Smooth muscle cell (in vitro differentiated cells): ENCODE measurements at regions not wholly inside any gene's neighbourhood (a gene's known extent, or its start where the extent isn't known, plus 50 kb on each side); places are given as distances from the start of the nearest gene placed in this dataset.
"Not testable (repeated sequence)": the region's sequence is repeated elsewhere in the genome, so short reads cannot be mapped to it uniquely, and the experiment has no call there.

Source experiments
- DNase-seq: peaks from one replicate; lab custom pipeline; 2025; ENCODE audit not compliant: unreplicated experiment; lab: John Stamatoyannopoulos, UW
- H2AFZ ChIP-seq: fragments of 200-600 bp; sonication (generic); 2 replicates; pipeline ENCODE4 v1.6.0; 2016; ENCODE audit warnings: antibody characterized with exemption, low read depth, mild to moderate bottlenecking
- H3F3A ChIP-seq: fragments of 200-600 bp; sonication (generic); 2 replicates; pipeline ENCODE4 v1.6.0; 2017; ENCODE audit warnings: antibody characterized with exemption, low read depth
- H3K27ac ChIP-seq: fragments of 200-600 bp; sonication (generic); 2 replicates; pipeline ENCODE4 v1.5.1; 2016; ENCODE audit warnings: low read depth, mild to moderate bottlenecking
- H3K27me3 ChIP-seq: fragments of 200-600 bp; sonication (generic); 2 replicates; pipeline ENCODE4 v1.6.1; 2016; ENCODE audit warnings: low read depth, mild to moderate bottlenecking
- H3K36me3 ChIP-seq: fragments of 200-600 bp; sonication (generic); 2 replicates; pipeline ENCODE4 v1.5.1; 2016; ENCODE audit warnings: low read depth
- H3K4me1 ChIP-seq: fragments of 200-600 bp; sonication (generic); 2 replicates; pipeline ENCODE4 v1.5.1; 2016; ENCODE audit warnings: low read depth
- H3K4me2 ChIP-seq: fragments of 200-600 bp; sonication (generic); 2 replicates; pipeline ENCODE4 v1.6.0; 2016; ENCODE audit warnings: mild to moderate bottlenecking
- H3K4me3 ChIP-seq: fragments of 200-600 bp; sonication (generic); 2 replicates; pipeline ENCODE4 v1.5.1; 2016; ENCODE audit warnings: mild to moderate bottlenecking
- H3K79me2 ChIP-seq: fragments of 200-600 bp; sonication (generic); 2 replicates; pipeline ENCODE4 v1.6.0; 2016; ENCODE audit warnings: low read depth, mild to moderate bottlenecking
- H3K9ac ChIP-seq: fragments of 200-600 bp; sonication (generic); 2 replicates; pipeline ENCODE4 v1.6.0; 2016; ENCODE audit warnings: low read depth
- H3K9me3 ChIP-seq: fragments of 200-600 bp; sonication (generic); replicated peaks from 2 replicates; pipeline ENCODE4 v1.5.1; 2016; ENCODE audit warnings: low read depth
- H4K20me1 ChIP-seq: fragments of 200-600 bp; sonication (generic); 2 replicates; pipeline ENCODE4 v1.6.0; 2016; ENCODE audit warnings: low read depth
- WGBS: methylation state at CpG from one replicate; pipeline ENCODE4 v1.1.7; 2016; ENCODE audit warnings: low lambda C conversion rate; 5-methylcytosine and 5-hydroxymethylcytosine counted together
- TF ChIP-seq, protein P1 (sequence below): fragments of 200-600 bp; sonication (generic); IDR thresholded peaks from 2 replicates; pipeline ENCODE4 v1.5.1; 2017; ENCODE audit warnings: borderline replicate concordance, mild to moderate bottlenecking, antibody characterized with exemption; ENCODE audit not compliant: insufficient read depth, poor library complexity, severe bottlenecking

DNA sequence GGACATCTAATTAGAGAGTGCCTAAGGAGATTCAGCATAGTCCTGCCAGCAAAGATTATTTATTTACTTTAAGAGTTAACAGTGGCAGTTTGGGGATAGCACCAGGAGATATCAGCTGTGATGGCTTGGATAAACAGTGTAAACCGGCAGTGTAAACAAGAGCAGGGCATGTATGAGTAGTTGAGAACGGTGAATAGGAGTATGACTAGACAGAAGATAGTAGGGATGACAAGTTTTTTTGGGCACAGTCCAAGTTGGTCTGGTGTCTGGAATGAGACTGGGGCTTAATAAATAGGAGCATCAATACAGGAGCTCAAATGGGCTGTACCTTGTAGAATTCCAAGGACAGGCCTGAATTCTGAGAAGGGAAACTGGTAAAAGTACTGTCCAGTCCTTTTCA lies 123.0 kb upstream of the MDFIC2 start:
- not testable (repeated sequence) for H4K20me1 ChIP-seq, H3K27me3 ChIP-seq, H3K4me3 ChIP-seq, H3K9ac ChIP-seq, H3K9me3 ChIP-seq, H3K79me2 ChIP-seq, H3K4me2 ChIP-seq, H3K36me3 ChIP-seq, H3K4me1 ChIP-seq, DNase-seq, H3F3A ChIP-seq, H2AFZ ChIP-seq, H3K27ac ChIP-seq
- 23% methylated on average over 2 of the region's 2 CpGs for whole genome bisulfite sequencing

DNA sequence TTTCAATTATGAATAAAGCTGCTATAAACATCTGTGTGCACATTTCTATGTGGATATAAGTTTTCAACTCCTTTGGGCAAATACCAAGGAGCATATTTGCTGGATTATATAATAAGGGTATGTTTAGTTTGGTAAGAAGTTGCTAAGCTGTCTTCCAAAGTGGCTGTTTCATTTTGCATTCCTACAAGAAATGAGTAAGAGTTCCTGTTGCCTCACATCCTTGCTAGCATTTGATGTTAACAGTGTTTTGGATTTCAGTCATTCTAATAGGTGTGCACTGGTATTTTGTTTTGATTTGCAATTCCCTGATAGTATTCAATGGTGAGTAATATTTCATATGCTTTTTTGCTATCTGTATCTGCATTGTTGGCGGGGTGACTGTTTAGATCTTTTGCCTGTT lies 120.7 kb upstream of the MDFIC2 start:
- Histone ChIP-seq H3F3A (no peaks in the 10 kb centered on the region), H2AFZ (no peak overlapping the region), H3K27ac (peak overlapping the region; percentile 43), H3K4me3 (no peak overlapping the region), H3K4me2 (peak overlapping the region; percentile 19), H4K20me1 (no peaks in the 10 kb centered on the region), H3K27me3 (no peaks in the 10 kb centered on the region), H3K4me1 (peaks cover 9% of the 10 kb centered on the region), H3K9me3 (no peaks in the 10 kb centered on the region), H3K36me3 (no peaks in the 10 kb centered on the region), H3K79me2 (no peaks in the 10 kb centered on the region), H3K9ac (no peak overlapping the region)
- WGBS: 69% methylated on average over 1 of the region's 1 CpG
- TF ChIP-seq, protein P1, sequence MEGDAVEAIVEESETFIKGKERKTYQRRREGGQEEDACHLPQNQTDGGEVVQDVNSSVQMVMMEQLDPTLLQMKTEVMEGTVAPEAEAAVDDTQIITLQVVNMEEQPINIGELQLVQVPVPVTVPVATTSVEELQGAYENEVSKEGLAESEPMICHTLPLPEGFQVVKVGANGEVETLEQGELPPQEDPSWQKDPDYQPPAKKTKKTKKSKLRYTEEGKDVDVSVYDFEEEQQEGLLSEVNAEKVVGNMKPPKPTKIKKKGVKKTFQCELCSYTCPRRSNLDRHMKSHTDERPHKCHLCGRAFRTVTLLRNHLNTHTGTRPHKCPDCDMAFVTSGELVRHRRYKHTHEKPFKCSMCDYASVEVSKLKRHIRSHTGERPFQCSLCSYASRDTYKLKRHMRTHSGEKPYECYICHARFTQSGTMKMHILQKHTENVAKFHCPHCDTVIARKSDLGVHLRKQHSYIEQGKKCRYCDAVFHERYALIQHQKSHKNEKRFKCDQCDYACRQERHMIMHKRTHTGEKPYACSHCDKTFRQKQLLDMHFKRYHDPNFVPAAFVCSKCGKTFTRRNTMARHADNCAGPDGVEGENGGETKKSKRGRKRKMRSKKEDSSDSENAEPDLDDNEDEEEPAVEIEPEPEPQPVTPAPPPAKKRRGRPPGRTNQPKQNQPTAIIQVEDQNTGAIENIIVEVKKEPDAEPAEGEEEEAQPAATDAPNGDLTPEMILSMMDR: no peak
- no peak for DNase-seq

DNA sequence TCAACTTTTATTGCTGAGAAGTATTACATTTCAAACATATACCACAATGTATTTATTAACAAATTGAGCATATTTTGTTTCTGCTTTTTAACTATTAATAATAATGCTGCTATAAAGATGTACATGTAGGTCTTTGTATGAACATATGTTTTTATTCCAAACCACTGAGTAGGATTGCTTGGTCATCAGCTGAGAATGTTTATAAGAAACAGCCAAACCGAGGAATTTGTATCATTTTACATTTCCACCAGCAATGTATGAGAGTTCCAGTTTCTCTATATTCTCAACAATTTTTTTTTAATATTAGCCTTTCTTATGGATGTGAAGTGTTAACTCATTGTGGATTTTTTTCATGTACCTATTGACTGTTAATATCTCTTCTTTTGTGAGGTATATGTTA lies 119.5 kb upstream of the MDFIC2 start:
- Histone ChIP-seq H3K9me3 (no peaks in the 10 kb centered on the region), H3K4me2 (peak overlapping the region; percentile 48), H3K79me2 (no peaks in the 10 kb centered on the region), H3K9ac (no peak overlapping the region), H4K20me1 (no peaks in the 10 kb centered on the region), H3K36me3 (no peaks in the 10 kb centered on the region), H3K27me3 (no peaks in the 10 kb centered on the region), H3F3A (no peaks in the 10 kb centered on the region), H3K4me3 (no peak overlapping the region), H3K27ac (peak overlapping the region; percentile 43), H2AFZ (peak overlapping the region; percentile 49), H3K4me1 (peaks cover 9% of the 10 kb centered on the region)
- no peak for DNase-seq
- TF ChIP-seq, protein P1: no peak
- 54% methylated on average over 1 of the region's 1 CpG for WGBS

DNA sequence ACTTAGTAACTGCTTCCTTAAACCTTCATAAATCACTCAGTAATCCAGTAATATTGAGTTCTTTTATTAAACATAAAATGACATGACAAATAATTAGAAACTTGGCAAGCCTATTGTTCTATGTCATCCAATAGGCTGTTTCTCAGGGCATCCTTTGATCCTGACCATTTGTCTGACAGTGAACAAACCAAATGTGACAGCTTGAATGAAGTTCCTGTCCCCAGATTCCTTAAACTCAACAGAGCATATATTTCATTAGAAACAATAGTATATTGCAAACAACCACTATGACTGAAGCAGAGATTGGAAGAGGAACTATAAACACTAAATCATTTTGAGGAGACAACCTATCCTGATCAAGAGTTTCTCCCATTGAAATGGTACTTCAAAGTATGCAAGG lies 113.6 kb upstream of the MDFIC2 start:
- no peaks in the 10 kb centered on the region for H3K27me3 ChIP-seq
- no peaks in the 10 kb centered on the region for H3K79me2 ChIP-seq
- no peak overlapping the region for H3K9ac ChIP-seq
- no peaks in the 10 kb centered on the region for H3F3A ChIP-seq
- H3K9me3 ChIP-seq: no peaks in the 10 kb centered on the region
- no peak for DNase-seq
- no peaks in the 10 kb centered on the region for H3K36me3 ChIP-seq
- no peak overlapping the region for H3K27ac ChIP-seq
- no peak overlapping the region for H3K4me3 ChIP-seq
- TF ChIP-seq, protein P1: no peak
- H4K20me1 ChIP-seq: no peaks in the 10 kb centered on the region
- no peaks in the 10 kb centered on the region for H3K4me1 ChIP-seq
- no peak overlapping the region for H2AFZ ChIP-seq
- H3K4me2 ChIP-seq: no peak overlapping the region
